ENCODE measurements at regions not wholly inside any gene's neighbourhood (a gene's known extent, or its start where the extent isn't known, plus 50 kb on each side); places are given as distances from the start of the nearest gene placed in this dataset.

GRCh38 chr2:22934747-22935146 lies 450.2 kb upstream of the KLHL29 start:
- POLR2A ChIA-PET, result no interaction called here
- DNase-seq (ENCODE audit: low spot score) (no peak), ATAC-seq (no peak)
- H3K4me1 Mint-ChIP-seq, result peaks cover 8% of the 10 kb centered on the region
- H3K27me3 Mint-ChIP-seq (ENCODE audit: low read depth), result no peaks in the 10 kb centered on the region
- no peaks in the 10 kb centered on the region for H3K9me3 Mint-ChIP-seq
- no peak overlapping the region for H3K27ac Mint-ChIP-seq
- H3K4me3 Mint-ChIP-seq, result no peak overlapping the region
- CTCF ChIA-PET, result no interaction called here
- TF ChIP-seq ELF4 (CRISPR knock-in tag; IDR thresholded peaks at IDR 0.05; ENCODE audit: low read depth) (no peak), HMGXB4 (CRISPR knock-in tag; IDR thresholded peaks at IDR 0.05) (no peak), JAZF1 (CRISPR knock-in tag; IDR thresholded peaks at IDR 0.05) (no peak), CBFB (CRISPR knock-in tag; IDR thresholded peaks at IDR 0.05; ENCODE audit: low read depth) (no peak), ZBTB21 (CRISPR knock-in tag; IDR thresholded peaks at IDR 0.05; ENCODE audit: borderline replicate concordance) (no peak), NR1H2 (CRISPR knock-in tag; IDR thresholded peaks at IDR 0.05) (no peak), ZNF232 (CRISPR knock-in tag; IDR thresholded peaks at IDR 0.05) (no peak), CREM (CRISPR knock-in tag; IDR thresholded peaks at IDR 0.05) (no peak), E2F5 (CRISPR knock-in tag; IDR thresholded peaks at IDR 0.05) (no peak), ZNF219 (CRISPR knock-in tag; IDR thresholded peaks at IDR 0.05; ENCODE audit: borderline replicate concordance) (no peak), CDX4 (CRISPR knock-in tag; IDR thresholded peaks at IDR 0.05; ENCODE audit: borderline replicate concordance) (no peak), FOXP1 (CRISPR knock-in tag; IDR thresholded peaks at IDR 0.05; ENCODE audit: borderline replicate concordance) (no peak), MYBL2 (CRISPR knock-in tag; IDR thresholded peaks at IDR 0.05) (no peak)
- TF ChIP-seq, protein P1, sequence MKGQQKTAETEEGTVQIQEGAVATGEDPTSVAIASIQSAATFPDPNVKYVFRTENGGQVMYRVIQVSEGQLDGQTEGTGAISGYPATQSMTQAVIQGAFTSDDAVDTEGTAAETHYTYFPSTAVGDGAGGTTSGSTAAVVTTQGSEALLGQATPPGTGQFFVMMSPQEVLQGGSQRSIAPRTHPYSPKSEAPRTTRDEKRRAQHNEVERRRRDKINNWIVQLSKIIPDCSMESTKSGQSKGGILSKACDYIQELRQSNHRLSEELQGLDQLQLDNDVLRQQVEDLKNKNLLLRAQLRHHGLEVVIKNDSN (CRISPR knock-in tag; IDR thresholded peaks at IDR 0.05), result no peak
- TF ChIP-seq, protein P2, sequence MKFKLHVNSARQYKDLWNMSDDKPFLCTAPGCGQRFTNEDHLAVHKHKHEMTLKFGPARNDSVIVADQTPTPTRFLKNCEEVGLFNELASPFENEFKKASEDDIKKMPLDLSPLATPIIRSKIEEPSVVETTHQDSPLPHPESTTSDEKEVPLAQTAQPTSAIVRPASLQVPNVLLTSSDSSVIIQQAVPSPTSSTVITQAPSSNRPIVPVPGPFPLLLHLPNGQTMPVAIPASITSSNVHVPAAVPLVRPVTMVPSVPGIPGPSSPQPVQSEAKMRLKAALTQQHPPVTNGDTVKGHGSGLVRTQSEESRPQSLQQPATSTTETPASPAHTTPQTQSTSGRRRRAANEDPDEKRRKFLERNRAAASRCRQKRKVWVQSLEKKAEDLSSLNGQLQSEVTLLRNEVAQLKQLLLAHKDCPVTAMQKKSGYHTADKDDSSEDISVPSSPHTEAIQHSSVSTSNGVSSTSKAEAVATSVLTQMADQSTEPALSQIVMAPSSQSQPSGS (CRISPR knock-in tag; IDR thresholded peaks at IDR 0.05; ENCODE audit: borderline replicate concordance, low read depth), result no peak
- TF ChIP-seq, protein P3, sequence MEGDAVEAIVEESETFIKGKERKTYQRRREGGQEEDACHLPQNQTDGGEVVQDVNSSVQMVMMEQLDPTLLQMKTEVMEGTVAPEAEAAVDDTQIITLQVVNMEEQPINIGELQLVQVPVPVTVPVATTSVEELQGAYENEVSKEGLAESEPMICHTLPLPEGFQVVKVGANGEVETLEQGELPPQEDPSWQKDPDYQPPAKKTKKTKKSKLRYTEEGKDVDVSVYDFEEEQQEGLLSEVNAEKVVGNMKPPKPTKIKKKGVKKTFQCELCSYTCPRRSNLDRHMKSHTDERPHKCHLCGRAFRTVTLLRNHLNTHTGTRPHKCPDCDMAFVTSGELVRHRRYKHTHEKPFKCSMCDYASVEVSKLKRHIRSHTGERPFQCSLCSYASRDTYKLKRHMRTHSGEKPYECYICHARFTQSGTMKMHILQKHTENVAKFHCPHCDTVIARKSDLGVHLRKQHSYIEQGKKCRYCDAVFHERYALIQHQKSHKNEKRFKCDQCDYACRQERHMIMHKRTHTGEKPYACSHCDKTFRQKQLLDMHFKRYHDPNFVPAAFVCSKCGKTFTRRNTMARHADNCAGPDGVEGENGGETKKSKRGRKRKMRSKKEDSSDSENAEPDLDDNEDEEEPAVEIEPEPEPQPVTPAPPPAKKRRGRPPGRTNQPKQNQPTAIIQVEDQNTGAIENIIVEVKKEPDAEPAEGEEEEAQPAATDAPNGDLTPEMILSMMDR (IDR thresholded peaks at IDR 0.05), result no peak
- TF ChIP-seq, protein P4, sequence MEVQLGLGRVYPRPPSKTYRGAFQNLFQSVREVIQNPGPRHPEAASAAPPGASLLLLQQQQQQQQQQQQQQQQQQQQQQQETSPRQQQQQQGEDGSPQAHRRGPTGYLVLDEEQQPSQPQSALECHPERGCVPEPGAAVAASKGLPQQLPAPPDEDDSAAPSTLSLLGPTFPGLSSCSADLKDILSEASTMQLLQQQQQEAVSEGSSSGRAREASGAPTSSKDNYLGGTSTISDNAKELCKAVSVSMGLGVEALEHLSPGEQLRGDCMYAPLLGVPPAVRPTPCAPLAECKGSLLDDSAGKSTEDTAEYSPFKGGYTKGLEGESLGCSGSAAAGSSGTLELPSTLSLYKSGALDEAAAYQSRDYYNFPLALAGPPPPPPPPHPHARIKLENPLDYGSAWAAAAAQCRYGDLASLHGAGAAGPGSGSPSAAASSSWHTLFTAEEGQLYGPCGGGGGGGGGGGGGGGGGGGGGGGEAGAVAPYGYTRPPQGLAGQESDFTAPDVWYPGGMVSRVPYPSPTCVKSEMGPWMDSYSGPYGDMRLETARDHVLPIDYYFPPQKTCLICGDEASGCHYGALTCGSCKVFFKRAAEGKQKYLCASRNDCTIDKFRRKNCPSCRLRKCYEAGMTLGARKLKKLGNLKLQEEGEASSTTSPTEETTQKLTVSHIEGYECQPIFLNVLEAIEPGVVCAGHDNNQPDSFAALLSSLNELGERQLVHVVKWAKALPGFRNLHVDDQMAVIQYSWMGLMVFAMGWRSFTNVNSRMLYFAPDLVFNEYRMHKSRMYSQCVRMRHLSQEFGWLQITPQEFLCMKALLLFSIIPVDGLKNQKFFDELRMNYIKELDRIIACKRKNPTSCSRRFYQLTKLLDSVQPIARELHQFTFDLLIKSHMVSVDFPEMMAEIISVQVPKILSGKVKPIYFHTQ (CRISPR knock-in tag; IDR thresholded peaks at IDR 0.05), result no peak
- no peaks in the 10 kb centered on the region for H3K36me3 Mint-ChIP-seq

Data from WTC11 (cell line).